Endothelial cell of hepatic sinusoid (primary cell): ENCODE measurements at regions not wholly inside any gene's neighbourhood (a gene's known extent, or its start where the extent isn't known, plus 50 kb on each side); places are given as distances from the start of the nearest gene placed in this dataset.

ENCODE experiments used
- in situ Hi-C: cut with HindIII; loops from 2 replicates; pipeline ENCODE4 v1.10.0; 2017; ENCODE audit warnings: low sequenced_read_pairs

GRCh38 chr15:96561593-96561992 is 231.1 kb downstream of the NR2F2 start:
- in situ Hi-C loops, result no loop called here

- in situ Hi-C loops, result no loop called here
Observed at GRCh38 chr15:96564546-96564945, 234.0 kb downstream of the NR2F2 start.

GRCh38 chr15:96565266-96565665 is 234.8 kb downstream of the NR2F2 start:
- in situ Hi-C loops, result loop anchor here (5.0 kb wide), 1 partner anchor 42 kb away; no protein-coding TSS in a partner anchor

- in situ Hi-C loops, result no loop called here
Observed at GRCh38 chr15:96574782-96575181, 244.3 kb downstream of the NR2F2 start.

GRCh38 chr15:96576596-96576995 is 246.1 kb downstream of the NR2F2 start:
- in situ Hi-C loops, result no loop called here

- in situ Hi-C loops, result no loop called here
Observed at GRCh38 chr15:96578393-96578792, 247.9 kb downstream of the NR2F2 start.

- in situ Hi-C loops, result no loop called here
Observed at GRCh38 chr15:96581371-96581770, 250.9 kb downstream of the NR2F2 start.

GRCh38 chr15:96582473-96582872 is 252.0 kb downstream of the NR2F2 start:
- in situ Hi-C loops, result no loop called here

GRCh38 chr15:96583671-96584070 is 253.2 kb downstream of the NR2F2 start:
- in situ Hi-C loops, result no loop called here

- in situ Hi-C loops, result loop anchor here (5.0 kb wide), 1 partner anchor 87 kb away; no protein-coding TSS in a partner anchor
Observed at GRCh38 chr15:96585484-96586386, 255.2 kb downstream of the NR2F2 start.

- in situ Hi-C loops, result loop anchor here (5.0 kb wide), 1 partner anchor 85 kb away; no protein-coding TSS in a partner anchor
Observed at GRCh38 chr15:96586901-96587300, 256.4 kb downstream of the NR2F2 start.

GRCh38 chr15:96589864-96590263 is 259.4 kb downstream of the NR2F2 start:
- in situ Hi-C loops, result loop anchor here (5.0 kb wide), 1 partner anchor 82 kb away; no protein-coding TSS in a partner anchor

- in situ Hi-C loops, result no loop called here
Observed at GRCh38 chr15:96593735-96594134, 263.2 kb downstream of the NR2F2 start.

GRCh38 chr15:96595951-96596350 is 265.5 kb downstream of the NR2F2 start:
- in situ Hi-C loops, result no loop called here

- in situ Hi-C loops, result no loop called here
Observed at GRCh38 chr15:96598514-96598913, 268.0 kb downstream of the NR2F2 start.

GRCh38 chr15:96599268-96599667 is 268.8 kb downstream of the NR2F2 start:
- in situ Hi-C loops, result no loop called here

- in situ Hi-C loops, result no loop called here
Observed at GRCh38 chr15:96600350-96600749, 269.9 kb downstream of the NR2F2 start.

- in situ Hi-C loops, result loop anchor here (5.0 kb wide), 2 partner anchors 39 to 99 kb away; no protein-coding TSS in a partner anchor
Observed at GRCh38 chr15:96606617-96607016, 276.1 kb downstream of the NR2F2 start.

GRCh38 chr15:96610757-96611156 is 280.3 kb downstream of the NR2F2 start:
- in situ Hi-C loops, result no loop called here

- in situ Hi-C loops, result no loop called here
Observed at GRCh38 chr15:96612917-96613316, 282.4 kb downstream of the NR2F2 start.

- in situ Hi-C loops, result no loop called here
Observed at GRCh38 chr15:96619174-96619573, 288.7 kb downstream of the NR2F2 start.

- in situ Hi-C loops, result no loop called here
Observed at GRCh38 chr15:96622714-96623113, 292.2 kb downstream of the NR2F2 start.
